B cell (primary cell): ENCODE measurements at regions not wholly inside any gene's neighbourhood (a gene's known extent, or its start where the extent isn't known, plus 50 kb on each side); places are given as distances from the start of the nearest gene placed in this dataset.
"Not testable (repeated sequence)": the region's sequence is repeated elsewhere in the genome, so short reads cannot be mapped to it uniquely, and the experiment has no call there.

Experiments used
- ATAC-seq: fragments of 200-7000 bp; cut with Tn5 transposase; one replicate; pipeline ENCODE4 v1.10.0; 2021; ENCODE audit warnings: low read depth, mild to moderate bottlenecking, moderate number of reproducible peaks, moderate library complexity
- CTCF ChIA-PET: fragments of 350-600 bp; sonication (Branson Sonifier 250); formaldehyde crosslinking; loops from one replicate; lab custom pipeline; 2021; ENCODE audit warnings: antibody characterized with exemption, inconsistent platforms; lab: Charles Lee
- POLR2A ChIA-PET: fragments of 350-600 bp; sonication (Branson Sonifier 250); formaldehyde crosslinking; loops from one replicate; lab custom pipeline; 2021; ENCODE audit warnings: antibody characterized with exemption; lab: Charles Lee
- DNase-seq: peaks from one replicate; pipeline ENCODE4 v3.0.0; 2013
- H2AFZ ChIP-seq: 2 replicates; pipeline ENCODE4 v1.6.1; 2012; ENCODE audit warnings: mild to moderate bottlenecking, low read depth, low read length; ENCODE audit not compliant: insufficient read depth, poor library complexity, severe bottlenecking
- H3K27ac ChIP-seq, 2 donors: 1 replicate in 1 of 2; 2 replicates in 1 of 2; pipeline ENCODE4 v1.5.1; 2012 to 2013; ENCODE audit warnings: low read length in 2 of 2, mild to moderate bottlenecking in 2 of 2, moderate library complexity in 1 of 2
- H3K27me3 ChIP-seq, 4 experiments: fragments of 200-600 bp in 1 of 4; sonication (generic) in 1 of 4; replicated peaks in 1 of 4; 1 replicate in 2 of 4; 2 replicates in 2 of 4; pipeline versions ENCODE4 v1.6.1 to v1.7.0; 2013 to 2016; ENCODE audit warnings: low read length in 3 of 4, mild to moderate bottlenecking in 2 of 4, mixed read lengths in 1 of 4, moderate library complexity in 1 of 4; ENCODE audit not compliant: insufficient read depth in 4 of 4, control insufficient read depth in 3 of 4; ENCODE audit errors: control extremely low read depth in 1 of 4
- H3K36me3 ChIP-seq, 2 experiments: replicated peaks in 1 of 2; 1 replicate in 1 of 2; 2 replicates in 1 of 2; pipeline versions ENCODE4 v1.6.1 to v1.7.1; 2013; ENCODE audit warnings: low read length in 1 of 2; ENCODE audit not compliant: insufficient read depth in 2 of 2, control insufficient read depth in 1 of 2; ENCODE audit errors: control extremely low read depth in 1 of 2, extremely low read depth in 1 of 2
- H3K4me1 ChIP-seq, 2 donors: fragments of 200-600 bp in 1 of 2; sonication (generic) in 1 of 2; 1 replicate in 1 of 2; 2 replicates in 1 of 2; pipeline versions ENCODE4 v1.5.1 to v1.6.1; 2013 to 2017; ENCODE audit warnings: low read length in 2 of 2; ENCODE audit not compliant: control insufficient read depth in 2 of 2, insufficient read depth in 2 of 2
- H3K4me2 ChIP-seq: replicated peaks from 2 replicates; pipeline ENCODE3; 2012; ENCODE audit warnings: mild to moderate bottlenecking, low read depth, low read length; ENCODE audit not compliant: poor library complexity, severe bottlenecking
- H3K4me3 ChIP-seq, 5 experiments: fragments of 200-600 bp in 1 of 5; sonication (generic) in 1 of 5; 1 replicate in 3 of 5; 2 replicates in 2 of 5; pipeline versions ENCODE4 v1.5.1 to v1.7.0; 2011 to 2016; ENCODE audit warnings: low read length in 4 of 5, mild to moderate bottlenecking in 4 of 5, low read depth in 2 of 5, control low read depth in 1 of 5, moderate library complexity in 1 of 5; ENCODE audit not compliant: insufficient read depth in 1 of 5; ENCODE audit errors: control extremely low read depth in 1 of 5, extremely low read depth in 1 of 5
- H3K79me2 ChIP-seq: fragments of 200-600 bp; sonication (generic); one replicate; pipeline ENCODE4 v1.6.0; 2016; ENCODE audit warnings: low read length; ENCODE audit not compliant: control insufficient read depth, insufficient read depth
- H3K9ac ChIP-seq: fragments of 200-600 bp; sonication (generic); 2 replicates; pipeline ENCODE4 v1.6.1; 2017; ENCODE audit warnings: mild to moderate bottlenecking, low read length, moderate library complexity
- H3K9me3 ChIP-seq, 3 donors: one replicate each; pipeline versions ENCODE4 v1.6.1 to v1.7.1; 2013; ENCODE audit warnings: low read length in 2 of 3; ENCODE audit not compliant: control insufficient read depth in 2 of 3, insufficient read depth in 1 of 3; ENCODE audit errors: control extremely low read depth in 1 of 3
- H4K20me1 ChIP-seq: 2 replicates; pipeline ENCODE4 v1.6.0; 2012; ENCODE audit warnings: mild to moderate bottlenecking, low read length; ENCODE audit not compliant: insufficient read depth, control insufficient read depth, poor library complexity, severe bottlenecking
- H3K27ac Mint-ChIP-seq: one replicate; pipeline ENCODE4 v1.8.0; 2021; ENCODE audit warnings: mixed read lengths
- H3K27me3 Mint-ChIP-seq: one replicate; pipeline ENCODE4 v1.8.0; 2021; ENCODE audit warnings: mixed read lengths
- H3K4me1 Mint-ChIP-seq: one replicate; pipeline ENCODE4 v1.8.0; 2021; ENCODE audit warnings: mixed read lengths
- H3K4me3 Mint-ChIP-seq: one replicate; pipeline ENCODE4 v1.8.0; 2021; ENCODE audit warnings: mixed read lengths
- H3K9me3 Mint-ChIP-seq: one replicate; pipeline ENCODE4 v1.8.0; 2022; ENCODE audit warnings: mixed read lengths; ENCODE audit not compliant: insufficient read depth
- CTCF ChIP-seq: fragments of 200-600 bp; IDR thresholded peaks from one replicate; pipeline ENCODE4 v1.8.0; 2022; ENCODE audit warnings: antibody characterized with exemption, mild to moderate bottlenecking
- EZH2 ChIP-seq: IDR thresholded peaks from 2 replicates; pipeline ENCODE4 v1.6.1; 2012; ENCODE audit warnings: borderline replicate concordance, low read depth, mild to moderate bottlenecking, moderate library complexity, low read length; ENCODE audit not compliant: insufficient read depth, poor library complexity, severe bottlenecking
- WGBS: methylation state at CpG from one replicate; pipeline ENCODE4 v1.1.5; 2013; ENCODE audit warnings: missing lambda C conversion rate; ENCODE audit not compliant: insufficient coverage; 5-methylcytosine and 5-hydroxymethylcytosine counted together
- intact Hi-C: fragments of 100-400 bp; cut with micrococcal nuclease; formaldehyde crosslinking; loops from one replicate; pipeline ENCODE4 v1.10.0; 2022

DNA sequence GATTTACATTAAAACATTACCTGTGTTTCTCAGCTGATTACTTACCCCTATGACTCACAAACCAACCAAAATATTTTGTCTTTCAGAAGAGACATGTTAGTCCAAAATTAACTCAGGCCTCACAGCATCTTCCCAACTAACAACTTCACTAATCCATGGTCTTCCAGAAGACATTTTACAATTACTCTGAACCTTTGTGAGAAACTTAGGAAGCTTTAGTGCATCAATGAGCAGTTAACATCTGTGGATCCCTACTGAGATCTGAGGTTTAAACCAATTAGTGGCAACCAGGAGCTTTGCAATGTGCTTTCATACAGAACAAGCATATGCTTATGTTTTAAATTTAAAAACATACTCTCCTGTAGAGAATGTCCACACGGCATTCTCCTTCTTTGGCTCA is 269.7 kb downstream of the UBE3D start:
- H3K27me3 Mint-ChIP-seq, result no peaks in the 10 kb centered on the region
- ChIA-PET CTCF (interaction anchor here (0.6 kb wide), 1 partner anchor 15 kb away, joined by 4 read pairs; no protein-coding TSS in a partner anchor), POLR2A (no interaction called here)
- Histone ChIP-seq H3K27ac (no peak overlapping the region), H3K4me1 (no peaks in the 10 kb centered on the region), H3K9me3 (peaks cover 0 to 3% (median 0%) of the 10 kb centered on the region in 3 donors), H3K36me3 (no peaks in the 10 kb centered on the region), H3K4me3 (no peak overlapping the region), H3K4me2 (no peak overlapping the region), H3K79me2 (no peaks in the 10 kb centered on the region), H4K20me1 (no peaks in the 10 kb centered on the region), H3K27me3 (no peaks in the 10 kb centered on the region), H2AFZ (no peak overlapping the region), H3K9ac (no peak overlapping the region)
- ATAC-seq (no peak), DNase-seq (no peak)
- no peak for TF ChIP-seq EZH2
- no peak for TF ChIP-seq CTCF
- no peaks in the 10 kb centered on the region for H3K4me1 Mint-ChIP-seq
- peaks cover 2% of the 10 kb centered on the region for H3K9me3 Mint-ChIP-seq
- H3K27ac Mint-ChIP-seq, result no peak overlapping the region
- intact Hi-C loops, result no loop called here
- no peak overlapping the region for H3K4me3 Mint-ChIP-seq
- WGBS, result no CpG with 5 or more reads among the region's 1 CpG

DNA sequence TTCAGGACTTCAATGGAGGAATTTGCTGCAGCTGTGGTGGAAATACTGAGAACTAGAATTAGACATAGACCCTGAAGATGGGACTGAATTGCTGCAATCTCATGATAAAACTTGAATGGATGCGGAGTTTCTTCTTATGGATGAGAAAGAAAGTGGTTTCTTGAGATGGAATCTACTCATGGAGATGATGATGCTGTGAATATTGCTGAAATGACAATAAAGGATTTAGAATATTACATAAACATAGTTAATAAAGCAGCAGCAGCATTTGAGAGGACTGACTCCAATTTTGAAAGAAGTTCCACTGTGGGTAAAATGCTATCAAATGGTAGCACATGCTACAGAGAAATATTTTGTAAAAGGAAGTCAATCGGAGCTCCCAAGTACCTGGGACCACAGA is 264.6 kb downstream of the UBE3D start:
- Mint-ChIP-seq H3K9me3 (peaks cover 7% of the 10 kb centered on the region), H3K27me3 (no peaks in the 10 kb centered on the region), H3K4me1 (no peaks in the 10 kb centered on the region), H3K27ac (no peak overlapping the region), H3K4me3 (no peak overlapping the region)
- H2AFZ ChIP-seq, result no peak overlapping the region
- POLR2A ChIA-PET, result no interaction called here
- no peaks in the 10 kb centered on the region for H3K36me3 ChIP-seq
- no peaks in the 10 kb centered on the region for H3K79me2 ChIP-seq
- no peak overlapping the region for H3K9ac ChIP-seq
- DNase-seq (no peak), ATAC-seq (no peak)
- H4K20me1 ChIP-seq, result no peaks in the 10 kb centered on the region
- H3K4me3 ChIP-seq, result no peak overlapping the region
- TF ChIP-seq CTCF (no peak), EZH2 (no peak)
- H3K4me1 ChIP-seq, result no peaks in the 10 kb centered on the region
- H3K9me3 ChIP-seq, result peaks cover 0 to 3% (median 2%) of the 10 kb centered on the region in 3 donors
- WGBS, result no CpG with 5 or more reads among the region's 2 CpGs
- intact Hi-C loops, result no loop called here
- H3K27me3 ChIP-seq, result no peaks in the 10 kb centered on the region
- H3K4me2 ChIP-seq, result no peak overlapping the region
- CTCF ChIA-PET, result no interaction called here
- no peak overlapping the region for H3K27ac ChIP-seq

DNA sequence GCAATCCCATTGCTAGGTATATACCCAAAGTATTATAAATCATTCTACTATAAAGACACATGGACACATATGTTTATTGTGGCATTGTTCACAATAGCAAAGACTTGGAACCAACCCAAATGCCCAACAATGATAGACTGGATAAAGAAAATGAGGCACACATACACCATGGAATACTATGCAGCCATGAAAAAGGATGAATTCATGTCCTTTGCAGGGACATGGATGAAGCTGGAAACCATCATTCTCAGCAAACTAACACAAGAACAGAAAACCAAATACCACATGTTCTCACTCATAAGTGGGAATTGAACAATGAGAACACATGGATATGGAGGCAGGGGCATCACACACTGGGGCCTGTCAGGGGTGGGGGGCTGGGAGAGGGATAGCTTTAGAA is 249.4 kb downstream of the UBE3D start:
- H3K4me3 Mint-ChIP-seq, H3K4me1 ChIP-seq, H3K79me2 ChIP-seq, H3K27me3 Mint-ChIP-seq, H3K27ac Mint-ChIP-seq, CTCF ChIA-PET, H3K9me3 ChIP-seq, H3K27ac ChIP-seq, H3K4me2 ChIP-seq, H3K27me3 ChIP-seq, H3K9me3 Mint-ChIP-seq, POLR2A ChIA-PET, H3K36me3 ChIP-seq, ATAC-seq, H3K4me3 ChIP-seq, DNase-seq, H3K9ac ChIP-seq, H3K4me1 Mint-ChIP-seq, intact Hi-C loops, H2AFZ ChIP-seq, H4K20me1 ChIP-seq: not testable (repeated sequence)
